Daoy (cell line): ENCODE measurements at regions not wholly inside any gene's neighbourhood (a gene's known extent, or its start where the extent isn't known, plus 50 kb on each side); places are given as distances from the start of the nearest gene placed in this dataset.
"Not testable (repeated sequence)": the region's sequence is repeated elsewhere in the genome, so short reads cannot be mapped to it uniquely, and the experiment has no call there.

Experiments used
- DNase-seq: peaks from one replicate; pipeline ENCODE4 v3.0.0-alpha.2; 2015; ENCODE audit warnings: low read depth

GRCh38 chr6:28657769-28658465 is 132.2 kb downstream of the GPX5 start:
- peak; percentile 71 for DNase-seq

GRCh38 chr6:28658475-28659249 is 133.0 kb downstream of the GPX5 start:
- DNase-seq = no peak

- no peak for DNase-seq
Measured at GRCh38 chr6:28659250-28659566, 133.5 kb downstream of the GPX5 start.

GRCh38 chr6:28661097-28661713 is 135.5 kb downstream of the GPX5 start:
- no peak for DNase-seq

DNA sequence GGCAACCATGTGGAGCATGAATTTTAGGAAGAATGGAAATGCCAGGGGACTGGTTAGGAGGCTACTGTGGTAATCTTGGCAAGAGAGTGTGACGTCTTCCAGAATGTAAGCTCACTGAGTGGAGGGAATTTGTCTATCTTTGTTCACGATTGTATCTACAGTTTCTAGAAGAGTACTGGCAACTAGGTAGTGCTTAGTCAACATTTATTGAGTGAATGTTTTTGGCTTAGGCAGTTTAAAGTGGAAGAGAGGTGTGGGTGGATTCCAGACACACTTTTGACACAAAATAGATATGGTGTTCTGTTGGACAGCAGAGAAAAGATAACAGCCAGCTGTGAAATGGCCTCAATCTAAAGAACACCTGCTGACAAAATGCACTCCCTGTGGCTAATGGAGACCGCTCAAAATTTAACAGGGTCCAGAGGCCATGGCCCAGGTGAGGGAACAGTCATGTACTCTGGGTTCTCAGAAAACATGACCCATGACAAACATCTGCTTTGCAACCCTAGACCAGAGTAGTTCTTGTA is 139.3 kb downstream of the GPX5 start:
- no peak for DNase-seq

DNA sequence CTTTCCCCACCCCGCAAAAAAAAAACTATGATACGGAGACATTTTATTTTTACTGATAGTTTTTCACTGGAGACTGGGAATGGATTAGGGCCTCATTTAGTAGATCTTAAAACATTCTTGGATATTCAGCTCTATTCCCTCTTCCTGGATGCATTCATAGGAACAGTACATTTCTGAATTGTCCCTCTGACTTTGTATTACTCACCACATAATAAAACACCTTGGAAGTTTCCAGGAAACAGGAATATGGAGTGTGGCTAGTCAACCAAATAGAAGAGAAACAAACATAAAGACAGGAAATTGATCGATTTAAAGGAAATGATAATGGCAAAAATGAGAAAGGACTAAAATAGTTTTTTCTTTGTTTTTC is 147.7 kb downstream of the GPX5 start:
- no peak for DNase-seq

GRCh38 chr6:28673787-28674671 is 148.3 kb downstream of the GPX5 start:
- peak; percentile 81 for DNase-seq

DNA sequence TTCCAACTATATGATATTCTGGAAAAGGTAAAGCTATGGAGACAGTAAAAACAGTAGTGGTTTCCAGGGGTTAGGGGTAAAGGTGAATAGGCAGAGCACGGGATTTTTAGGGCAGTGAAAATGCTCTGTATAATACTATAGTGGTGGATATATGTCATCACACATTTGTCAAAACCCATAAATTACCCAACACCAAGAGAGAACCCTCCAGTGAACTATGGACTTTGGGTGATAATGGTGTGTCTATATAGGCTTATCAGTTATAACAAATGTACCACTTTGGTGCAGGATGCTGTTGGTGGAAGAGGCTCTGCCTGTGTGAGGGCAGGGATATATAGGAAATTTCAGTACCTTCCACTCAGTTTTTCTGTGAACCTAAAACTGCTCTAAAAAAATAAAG is 149.9 kb downstream of the GPX5 start:
- no peak for DNase-seq

GRCh38 chr6:28682542-28682941 is 156.9 kb downstream of the GPX5 start:
- no peak for DNase-seq

DNA sequence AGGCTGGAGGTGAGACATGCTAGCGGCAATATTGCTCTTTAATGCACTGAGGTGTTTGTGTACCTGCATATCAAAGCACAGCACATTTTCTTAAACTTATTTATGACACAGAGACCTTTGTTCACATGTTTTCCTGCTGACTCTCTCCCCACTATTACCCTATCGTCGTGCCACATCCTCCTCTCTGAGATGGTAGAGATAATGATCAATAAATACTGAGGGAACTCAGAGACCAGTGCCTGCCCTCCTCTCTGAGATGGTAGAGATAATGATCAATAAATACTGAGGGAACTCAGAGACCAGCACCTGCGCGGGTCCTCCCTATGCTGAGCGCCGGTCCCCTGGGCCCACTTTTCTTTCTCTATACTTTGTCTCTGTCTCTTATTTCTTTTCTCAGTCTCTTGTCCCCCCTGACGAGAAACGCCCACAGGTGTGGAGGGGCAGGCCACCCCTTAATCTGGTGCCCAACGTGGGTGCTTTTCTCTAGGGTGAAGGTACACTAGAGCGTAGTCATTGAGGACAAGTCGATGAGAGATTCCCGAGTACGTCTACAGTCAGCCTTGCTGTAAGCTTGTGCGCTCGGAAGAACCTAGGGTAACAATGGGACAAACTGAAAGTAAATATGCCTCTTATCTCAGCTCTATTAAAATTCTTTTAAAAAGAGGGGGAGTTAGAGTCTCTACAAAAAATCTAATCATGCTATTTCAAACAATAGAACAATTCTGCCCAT is 157.4 kb downstream of the GPX5 start:
- DNase-seq = peak; percentile 65

DNA sequence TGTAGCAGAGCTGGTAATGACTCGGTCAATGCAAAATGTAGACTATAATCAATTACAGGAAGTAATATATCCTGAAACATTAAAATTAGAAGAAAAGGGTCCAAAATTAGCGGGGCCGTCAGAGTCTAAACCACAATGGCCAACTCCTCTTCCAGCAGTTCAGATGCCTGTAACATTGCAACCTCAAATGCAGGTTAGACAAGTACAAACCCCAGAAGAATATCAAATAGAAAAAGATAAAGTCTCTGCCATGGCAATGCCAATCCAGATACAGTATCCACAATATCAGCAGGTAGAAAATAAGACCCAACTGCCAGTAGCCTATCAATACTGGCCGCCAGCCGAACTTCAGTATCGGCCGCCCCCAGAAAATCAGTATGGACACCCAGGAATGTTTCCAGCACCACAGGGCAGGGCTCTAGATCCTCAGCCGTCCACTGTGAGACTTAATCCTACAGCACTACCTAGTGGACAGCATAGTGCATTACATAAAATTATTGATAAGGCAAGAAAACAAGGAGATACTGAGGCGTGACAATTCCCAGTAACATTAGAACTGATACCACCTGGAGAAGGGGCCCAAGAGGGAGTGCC is 158.4 kb downstream of the GPX5 start:
- DNase-seq = peak; percentile 71

DNA sequence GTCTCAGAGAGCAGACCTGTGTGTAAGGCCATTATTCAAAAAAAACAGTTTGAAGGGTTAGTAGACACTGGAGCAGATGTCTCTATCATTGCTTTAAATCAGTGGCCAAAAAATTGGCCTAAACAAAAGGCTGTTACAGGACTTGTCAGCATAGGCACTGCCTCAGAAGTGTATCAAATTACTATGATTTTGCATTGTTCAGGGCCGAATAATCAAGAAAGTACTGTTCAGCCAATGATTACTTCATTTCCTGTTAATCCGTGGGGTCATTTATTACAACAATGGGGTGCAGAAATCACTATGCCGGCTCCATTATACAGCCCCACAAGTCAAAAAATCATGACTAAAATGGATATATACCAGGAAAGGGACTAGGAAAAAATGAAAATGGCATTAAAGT is 160.3 kb downstream of the GPX5 start:
- peak; percentile 17 for DNase-seq

GRCh38 chr6:28686446-28687027 is 160.9 kb downstream of the GPX5 start:
- DNase-seq = peak; percentile 74

DNA sequence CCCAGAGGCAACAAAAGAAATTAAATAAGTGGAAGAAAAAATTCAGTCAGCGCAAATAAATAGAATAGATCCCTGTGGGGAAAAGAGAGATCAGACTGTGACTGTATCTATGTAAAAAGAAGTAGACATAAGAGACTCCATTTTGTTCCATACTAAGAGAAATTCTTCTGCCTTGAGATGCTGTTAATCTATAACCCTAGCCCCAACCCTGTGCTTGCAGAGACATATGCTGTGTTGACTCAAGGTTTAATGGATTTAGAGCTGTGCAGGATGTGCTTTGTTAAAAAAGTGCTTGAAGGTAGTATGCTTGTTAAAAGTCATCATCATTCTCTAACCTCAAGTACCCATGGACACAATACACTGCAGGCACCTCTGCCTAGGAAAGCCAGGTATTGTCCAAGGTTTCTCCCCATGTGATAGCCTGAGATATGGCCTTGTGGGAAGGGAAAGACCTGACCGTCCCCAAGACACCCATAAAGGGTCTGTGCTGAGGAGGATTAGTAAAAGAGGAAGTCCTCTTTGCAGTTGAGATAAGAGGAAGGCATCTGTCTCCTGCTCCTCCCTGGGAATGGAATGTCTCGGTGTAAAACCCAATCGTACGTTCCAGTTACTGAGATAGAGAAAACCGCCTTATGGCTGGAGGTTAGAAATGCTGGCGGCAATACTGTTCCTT is 161.8 kb downstream of the GPX5 start:
- DNase-seq = not testable (repeated sequence)

GRCh38 chr6:28691991-28692390 is 166.3 kb downstream of the GPX5 start:
- DNase-seq = not testable (repeated sequence)

- DNase-seq = peak; percentile 80
Measured at GRCh38 chr6:28693033-28693750, 167.5 kb downstream of the GPX5 start.

GRCh38 chr6:28693751-28694443 is 168.2 kb downstream of the GPX5 start:
- peak; percentile 59 for DNase-seq

DNA sequence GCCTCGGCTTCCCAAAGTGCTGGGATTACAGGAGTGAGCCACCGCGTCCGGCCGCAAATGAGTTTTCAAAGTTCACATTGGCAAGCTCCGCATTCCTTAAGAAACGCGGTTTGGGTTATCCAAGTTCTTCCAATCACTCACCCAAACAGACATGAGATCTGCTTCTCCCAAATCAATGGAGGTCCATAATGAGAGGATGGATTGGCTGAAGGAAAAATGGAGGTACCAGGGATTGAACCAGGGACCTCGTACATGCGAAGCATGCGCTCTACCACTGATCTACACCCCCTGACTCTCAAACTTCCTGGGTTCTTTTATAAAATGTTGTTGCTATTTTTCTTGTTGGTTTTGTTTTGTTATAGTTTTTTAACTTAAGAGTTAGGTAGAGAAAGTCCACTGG is 170.0 kb downstream of the GPX5 start:
- peak; percentile 83 for DNase-seq
